Fibroblast of the conjunctiva (primary cell): ENCODE measurements at regions not wholly inside any gene's neighbourhood (a gene's known extent, or its start where the extent isn't known, plus 50 kb on each side); places are given as distances from the start of the nearest gene placed in this dataset.
A peak's percentile ranks its signal among the peaks of the same experiment; 100 is the strongest.

Source experiments
- DNase-seq: peaks from one replicate; pipeline ENCODE4 v3.0.0-alpha.2; 2010; ENCODE audit warnings: low read depth

DNA sequence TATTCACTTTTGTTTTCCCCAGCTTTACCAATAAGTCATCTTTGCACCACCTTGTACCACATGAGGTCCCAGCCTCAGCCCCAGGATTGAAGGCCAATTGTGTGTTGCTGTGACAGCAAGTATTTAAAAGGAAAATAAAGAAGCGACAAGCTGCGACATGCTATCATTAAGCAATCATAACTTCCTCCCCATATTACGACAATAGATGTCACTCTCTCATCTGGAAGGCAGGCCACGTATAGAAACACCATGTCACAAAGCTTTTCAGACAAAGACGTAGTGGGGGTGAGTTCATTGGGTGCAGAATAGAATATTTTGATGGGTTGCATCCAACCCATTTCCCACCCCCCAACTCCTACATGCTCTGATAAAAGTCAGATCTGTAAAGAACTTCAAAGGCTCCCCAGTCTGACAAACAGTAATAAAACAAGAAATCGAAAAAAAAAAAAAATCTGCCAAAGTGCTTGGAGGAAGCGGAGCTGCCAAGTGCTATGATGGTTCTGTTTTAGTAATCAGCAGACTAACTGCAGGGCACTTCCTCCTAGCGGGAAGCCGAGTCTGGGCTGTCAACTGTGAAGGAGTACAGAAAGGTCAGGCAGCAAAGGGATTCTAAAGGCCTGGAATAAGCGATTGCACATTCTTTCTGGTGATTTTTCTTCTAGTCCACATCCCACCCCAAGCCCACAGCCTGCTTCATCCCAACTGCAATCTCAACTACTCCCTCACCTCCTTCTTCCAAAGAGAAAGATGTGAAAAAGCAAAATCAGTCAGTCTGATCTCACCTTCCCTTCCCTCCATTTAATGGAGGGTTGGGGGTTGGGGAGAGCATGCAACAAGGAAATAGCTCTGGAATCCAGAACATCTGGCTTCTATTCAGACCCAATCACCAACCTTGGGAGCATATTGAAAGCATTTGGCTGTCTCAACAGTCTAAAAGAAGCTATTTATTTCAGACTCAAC, 131.4 kb upstream of the UBASH3B start:
- peak; percentile 51 for DNase-seq

DNA sequence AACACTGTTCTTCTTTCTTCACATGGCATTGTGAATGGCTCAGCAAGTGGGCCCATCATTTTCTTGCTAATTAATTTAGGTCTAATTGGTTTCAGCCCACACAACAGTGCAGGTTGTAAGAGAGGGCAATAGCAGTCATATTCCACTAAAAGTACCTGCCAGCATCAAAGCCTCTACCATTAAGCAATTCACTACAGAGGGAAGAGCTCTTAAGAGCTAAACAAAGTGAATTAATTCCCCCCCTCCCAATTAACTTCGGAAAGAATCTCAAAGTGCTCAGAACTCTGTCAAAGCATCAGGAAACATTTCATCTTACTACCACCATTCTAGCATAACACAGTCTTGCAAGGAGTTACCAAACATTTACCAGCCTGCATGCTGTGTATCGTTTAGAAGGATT, 133.9 kb upstream of the UBASH3B start:
- DNase-seq, result no peak

DNA sequence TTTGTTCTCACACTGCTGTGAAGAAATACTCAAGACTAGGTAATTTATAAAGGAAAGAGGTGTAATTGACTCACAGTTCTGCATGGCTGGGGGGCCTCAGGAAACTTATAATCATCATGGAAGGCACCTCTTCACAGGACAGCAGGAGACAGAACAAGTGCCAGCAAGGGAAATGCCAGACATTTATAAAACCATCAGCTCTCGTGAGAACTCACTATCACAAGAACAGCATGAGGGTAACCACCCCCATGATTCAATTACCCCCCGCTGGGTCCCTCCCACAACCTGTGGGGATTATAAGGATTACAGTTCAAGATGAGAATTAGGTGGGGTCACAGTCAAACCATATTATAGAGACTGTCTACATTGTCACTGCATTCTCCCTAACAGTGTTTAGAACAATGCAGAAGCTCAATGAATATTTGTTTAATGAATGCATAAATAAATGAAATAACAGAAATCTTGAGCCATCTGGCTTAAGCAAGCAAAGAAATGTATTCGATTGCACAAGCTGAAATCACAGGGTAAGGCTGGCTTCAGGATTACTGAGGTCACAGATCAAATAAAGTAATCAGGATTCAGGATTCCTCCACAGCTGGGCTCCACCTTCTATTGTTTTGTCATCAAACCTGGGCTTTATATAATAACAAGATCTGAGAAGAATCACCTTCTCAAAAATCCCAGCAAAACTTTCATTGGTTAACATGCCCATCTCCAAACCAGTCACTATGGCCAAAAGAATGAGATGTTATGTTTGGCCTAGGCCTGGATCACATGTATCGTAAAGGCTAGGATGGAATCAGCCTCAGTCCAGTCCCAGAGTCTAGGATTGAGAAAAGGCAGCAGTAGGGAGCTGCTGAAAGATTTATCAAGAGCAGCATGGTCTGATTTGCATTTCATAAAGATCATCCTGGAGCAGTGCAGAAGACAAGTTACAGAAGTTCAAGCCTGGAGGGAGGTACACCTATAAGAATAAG, 137.8 kb upstream of the UBASH3B start:
- no peak for DNase-seq

DNA sequence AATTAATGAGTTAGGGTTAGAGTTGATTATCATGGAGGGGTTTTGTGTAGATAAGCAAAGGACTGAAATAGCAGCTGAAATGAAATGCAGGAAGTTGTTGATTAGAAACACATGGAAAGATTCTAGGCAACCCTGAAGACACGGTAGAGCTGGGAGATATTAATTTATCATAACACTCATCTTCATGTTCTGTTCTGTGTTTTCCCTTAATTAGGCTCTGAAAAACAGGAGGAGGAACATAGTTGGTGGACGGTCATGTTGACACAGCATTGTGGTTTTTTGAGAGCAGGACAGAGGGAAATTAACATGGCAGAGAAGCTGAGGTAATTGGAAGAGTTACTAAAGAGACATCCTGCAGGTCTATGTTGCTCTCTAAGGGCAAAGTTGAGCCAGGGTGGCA, 138.8 kb upstream of the UBASH3B start:
- DNase-seq, result no peak

DNA sequence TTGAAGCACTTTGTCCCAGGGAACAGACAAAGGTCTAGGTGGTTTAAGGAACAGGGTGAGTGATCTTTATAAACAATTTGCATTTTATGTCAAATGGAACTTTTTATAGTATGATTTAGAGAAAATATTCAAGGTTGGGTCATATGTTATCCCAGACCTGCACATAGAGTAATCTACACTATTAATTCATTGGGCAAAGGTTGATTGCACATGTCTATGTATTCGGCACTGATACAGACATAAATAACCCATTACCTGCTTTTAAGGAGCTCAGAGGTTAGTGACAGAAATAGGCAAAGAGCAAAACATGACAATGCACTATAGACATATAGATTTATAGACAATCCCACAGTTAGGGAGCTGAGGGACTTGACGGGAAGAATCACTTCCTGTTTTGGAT, 141.5 kb upstream of the UBASH3B start:
- DNase-seq, result no peak

DNA sequence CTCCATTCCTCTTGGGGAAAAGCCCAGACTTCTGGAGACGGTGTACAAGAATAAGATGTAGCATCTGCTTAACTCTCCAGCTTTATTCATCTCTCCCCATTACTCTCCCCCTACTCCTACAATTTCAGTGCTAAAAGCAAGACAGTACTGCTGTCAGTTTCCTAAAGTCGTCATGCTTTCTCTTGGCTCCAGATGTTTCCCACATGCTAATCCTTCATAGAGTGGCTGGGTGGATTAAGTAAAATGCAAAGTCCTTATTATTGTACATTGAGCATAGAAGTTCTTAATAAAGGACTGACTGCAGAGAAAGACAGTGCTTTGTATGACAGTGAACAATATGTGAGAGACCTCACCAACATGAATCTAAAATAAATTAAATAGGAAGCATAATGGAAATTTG, 142.2 kb upstream of the UBASH3B start:
- no peak for DNase-seq

DNA sequence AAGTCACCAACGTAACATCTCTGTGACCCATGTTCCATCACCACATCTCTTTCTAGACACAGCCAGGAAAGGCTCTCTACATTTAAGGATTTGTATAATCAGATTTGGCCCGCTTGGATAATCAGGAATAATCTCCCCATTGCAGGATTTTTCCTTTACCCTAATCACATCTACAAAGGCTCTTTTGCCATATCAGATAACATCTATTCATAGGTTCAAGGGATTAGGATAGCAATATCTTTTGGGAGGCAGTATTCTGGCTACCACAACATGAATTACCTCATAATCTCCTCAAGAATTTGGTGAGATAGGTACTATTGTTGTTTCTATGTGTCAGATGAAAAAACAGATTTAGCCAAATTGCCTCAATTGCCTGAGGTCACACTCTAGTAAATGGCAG, 142.8 kb upstream of the UBASH3B start:
- DNase-seq, result no peak

DNA sequence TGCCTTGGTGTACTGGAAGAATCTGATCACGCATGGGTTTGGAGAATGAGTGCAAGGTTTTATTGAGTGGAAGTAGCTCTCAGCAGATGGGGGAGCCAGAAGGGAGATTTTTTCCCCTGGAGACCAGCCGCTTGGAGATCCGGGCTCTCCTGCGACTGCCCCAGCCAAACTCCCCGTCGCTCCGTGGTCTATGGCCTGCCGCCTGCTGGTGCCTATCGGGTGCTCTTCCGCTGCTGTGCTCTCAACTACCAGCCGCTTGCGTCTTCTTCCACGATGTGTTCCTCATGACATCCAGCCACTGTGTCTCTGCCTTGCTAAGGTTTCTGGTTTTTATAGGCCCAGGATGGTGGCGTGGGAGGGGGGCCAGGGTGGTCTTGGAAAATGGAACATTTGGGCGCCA, 145.6 kb upstream of the UBASH3B start:
- DNase-seq, result no peak

DNA sequence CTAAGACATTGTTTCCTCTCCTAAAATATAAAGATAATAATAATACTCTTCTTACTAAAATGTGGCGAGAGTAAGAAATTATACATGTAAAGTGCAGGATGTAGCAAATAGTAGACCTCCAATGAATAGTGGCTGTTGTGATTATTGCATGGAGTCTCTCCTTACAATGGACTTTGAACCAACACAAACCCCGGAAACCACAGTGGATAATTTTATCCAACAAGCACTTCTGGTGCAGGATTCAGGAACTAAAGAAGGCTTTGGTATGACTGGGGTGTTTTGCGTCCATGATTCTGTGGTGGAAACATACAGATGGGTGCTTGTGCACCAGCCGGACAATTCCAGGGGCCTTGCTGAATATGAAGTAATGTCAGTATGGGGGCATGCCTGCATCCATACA, 146.4 kb upstream of the UBASH3B start:
- DNase-seq, result no peak

DNA sequence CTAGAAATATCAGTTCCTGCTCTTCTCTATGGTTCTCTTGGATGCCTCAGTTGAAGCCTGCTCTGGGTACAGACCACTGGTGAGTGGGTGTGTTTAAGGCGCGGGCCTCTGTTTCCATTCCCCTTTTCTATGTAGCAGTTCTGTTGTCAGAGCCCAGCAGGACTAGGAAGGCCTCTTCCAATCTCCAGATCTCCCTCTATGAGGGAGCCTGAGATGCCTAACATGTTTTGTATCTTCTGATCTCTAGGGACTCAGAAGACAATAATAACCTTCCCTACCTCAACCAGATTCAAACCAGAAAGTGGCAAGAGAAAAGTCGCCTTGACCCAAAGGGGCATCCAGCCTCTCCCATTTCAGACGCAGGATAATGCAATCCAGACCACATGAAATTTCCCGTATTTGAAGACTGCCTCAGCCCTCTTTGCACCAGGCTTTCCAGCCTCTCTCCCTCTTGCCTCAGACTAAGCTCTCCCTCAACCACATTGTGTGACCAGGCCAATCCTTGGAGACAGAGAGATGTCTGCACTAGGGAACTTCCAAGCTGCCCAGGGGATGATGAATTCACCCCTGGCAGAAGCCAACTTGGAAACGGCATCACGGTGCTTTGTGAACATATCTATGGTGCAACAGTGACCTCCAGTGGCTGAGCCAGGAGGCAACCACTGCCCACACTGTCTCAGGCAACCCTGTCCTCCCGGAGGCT, 150.1 kb upstream of the UBASH3B start:
- peak; percentile 94 for DNase-seq

DNA sequence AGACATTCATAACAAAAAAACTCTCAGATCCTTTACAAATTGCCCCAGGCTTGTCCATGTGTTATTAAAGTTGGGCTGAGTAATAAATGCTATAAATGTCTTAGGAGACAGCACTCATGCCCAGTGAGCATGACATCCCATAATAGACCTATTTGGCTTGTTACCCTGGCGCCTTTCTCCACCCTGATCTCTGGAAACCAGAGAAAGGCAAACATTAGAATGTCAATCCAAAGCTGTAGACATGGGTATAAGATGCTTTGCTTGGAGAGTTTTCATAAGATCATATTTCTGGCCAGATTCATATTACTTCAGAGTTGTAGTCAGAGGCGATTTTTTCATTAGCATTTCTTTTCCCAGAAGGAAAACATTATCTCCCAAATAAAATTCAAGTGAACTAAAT, 161.3 kb upstream of the UBASH3B start:
- peak; percentile 72 for DNase-seq

DNA sequence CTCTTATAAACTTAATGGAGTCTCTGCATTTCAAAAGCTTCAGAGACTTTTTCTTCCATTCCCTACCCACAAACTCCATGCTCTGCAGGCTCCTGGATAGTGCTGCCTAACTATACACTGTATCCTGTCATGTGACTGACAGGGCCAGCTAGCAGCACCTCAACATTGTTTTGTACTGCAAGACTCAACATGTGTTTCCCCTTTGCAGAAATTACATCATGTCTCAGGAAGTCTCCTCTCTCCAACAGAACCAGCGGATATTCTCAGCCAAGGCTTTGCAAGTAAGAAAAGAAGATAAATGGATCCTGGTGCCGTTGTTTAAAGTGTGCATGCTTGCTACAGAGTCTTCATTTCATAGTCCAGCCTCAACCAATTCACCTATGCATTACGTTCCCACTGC, 164.0 kb upstream of the UBASH3B start:
- peak; percentile 61 for DNase-seq

DNA sequence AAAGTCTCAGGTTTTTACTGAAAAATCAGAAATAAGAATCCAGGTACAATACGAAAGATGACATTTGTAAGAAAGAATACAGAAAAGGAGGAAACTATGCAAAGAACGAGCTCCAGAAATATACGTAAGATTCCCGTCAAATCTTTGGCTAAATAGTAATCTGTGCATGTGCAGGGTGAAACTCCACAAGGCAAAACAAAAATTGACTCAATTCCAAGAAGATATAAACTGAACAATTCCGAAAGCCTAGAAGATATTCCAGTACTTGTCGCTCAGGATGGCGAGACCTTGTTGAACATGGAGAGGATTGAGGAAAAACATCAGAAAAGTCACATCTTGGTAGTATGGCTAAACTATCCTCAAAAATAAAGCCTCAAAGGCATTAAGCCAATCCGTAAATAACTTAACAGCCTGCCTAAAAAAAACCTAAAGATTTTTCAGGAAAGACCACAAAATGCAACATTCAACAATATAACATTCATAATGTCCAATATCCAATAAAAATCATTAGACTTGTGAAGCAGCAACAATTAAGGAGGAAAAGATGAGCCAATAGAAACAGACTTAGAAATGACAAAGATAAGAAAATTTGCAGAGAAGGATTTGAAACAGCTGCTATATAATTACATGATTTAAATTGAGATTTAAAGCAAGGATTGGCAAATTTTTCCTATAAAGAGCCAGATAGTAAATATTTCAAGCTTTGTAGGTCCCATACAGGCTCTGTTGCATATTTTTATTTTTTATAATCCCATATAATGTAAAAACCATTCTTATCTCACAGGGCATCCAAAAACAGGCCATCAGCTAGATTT, 166.4 kb upstream of the UBASH3B start:
- DNase-seq, result no peak

DNA sequence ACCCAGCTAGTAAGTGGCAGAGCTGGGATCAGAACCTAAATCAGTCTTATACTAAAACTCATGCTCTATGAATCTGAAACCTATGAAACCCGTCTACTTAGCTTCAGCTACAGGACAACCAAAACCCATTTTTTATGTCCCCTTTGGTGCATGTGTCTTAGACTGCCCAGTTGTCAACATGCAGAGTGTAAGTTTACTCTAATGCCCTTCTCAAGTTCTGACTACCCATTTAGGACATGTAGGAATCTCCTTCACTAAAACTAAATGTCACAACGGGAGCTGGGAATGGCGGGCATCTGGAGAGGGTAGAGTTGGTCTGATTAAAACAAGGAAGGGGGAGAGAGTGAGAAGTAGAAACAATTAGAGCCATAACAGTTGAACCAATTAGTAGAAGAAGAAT, 167.9 kb upstream of the UBASH3B start:
- DNase-seq, result no peak

DNA sequence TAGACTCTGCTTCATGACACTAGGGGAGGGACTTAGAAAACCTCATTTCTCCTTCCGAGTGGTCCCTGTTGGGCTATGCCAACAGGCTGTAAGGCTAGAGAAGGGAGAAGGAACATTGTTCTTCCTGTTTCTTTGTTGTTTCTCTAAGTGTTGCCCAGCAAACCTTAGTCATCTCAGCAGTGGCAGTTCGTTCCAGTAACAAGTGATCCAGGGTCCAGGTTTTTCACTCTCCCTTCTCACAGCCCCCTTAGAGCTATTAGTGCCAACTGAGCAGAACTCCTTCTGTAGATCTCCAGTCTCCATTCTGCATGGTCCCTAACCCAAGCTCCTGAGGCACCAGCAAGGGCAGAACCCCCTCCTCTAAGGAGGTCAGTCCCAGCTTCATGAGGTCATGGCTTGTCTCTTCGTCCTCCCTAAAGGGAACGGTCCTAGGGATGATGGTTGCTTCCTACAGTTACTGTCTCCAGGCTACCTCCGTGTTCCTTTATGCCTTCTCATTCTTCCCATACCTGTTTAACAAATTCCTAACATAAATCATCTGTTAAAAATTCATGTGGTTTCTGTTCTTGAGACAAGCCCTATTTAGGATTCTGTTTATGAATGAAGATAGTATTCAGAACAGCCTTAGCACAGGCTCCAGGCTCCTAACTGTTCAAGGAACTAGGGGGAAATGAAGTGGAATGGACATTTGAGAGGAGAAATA, 168.6 kb upstream of the UBASH3B start:
- no peak for DNase-seq

DNA sequence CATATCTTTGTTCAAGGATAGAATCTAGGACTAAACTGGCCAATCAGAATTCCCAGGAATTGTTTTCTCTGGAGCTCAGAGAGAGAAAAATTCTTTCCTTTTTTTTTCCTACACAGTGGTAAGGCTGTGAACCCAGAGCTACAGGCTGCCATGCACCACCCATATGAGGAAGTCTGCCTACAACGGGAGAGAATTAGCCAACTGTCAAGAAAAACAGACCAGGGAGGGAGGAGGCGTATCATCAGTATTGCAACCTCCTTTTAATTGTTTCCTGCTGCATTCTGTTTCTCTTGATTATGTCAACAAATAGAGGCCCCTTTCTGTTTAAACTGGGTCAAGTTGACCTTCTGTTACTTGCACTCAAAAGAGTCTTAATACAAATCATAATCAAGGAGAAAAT, 176.5 kb upstream of the UBASH3B start:
- DNase-seq, result no peak

DNA sequence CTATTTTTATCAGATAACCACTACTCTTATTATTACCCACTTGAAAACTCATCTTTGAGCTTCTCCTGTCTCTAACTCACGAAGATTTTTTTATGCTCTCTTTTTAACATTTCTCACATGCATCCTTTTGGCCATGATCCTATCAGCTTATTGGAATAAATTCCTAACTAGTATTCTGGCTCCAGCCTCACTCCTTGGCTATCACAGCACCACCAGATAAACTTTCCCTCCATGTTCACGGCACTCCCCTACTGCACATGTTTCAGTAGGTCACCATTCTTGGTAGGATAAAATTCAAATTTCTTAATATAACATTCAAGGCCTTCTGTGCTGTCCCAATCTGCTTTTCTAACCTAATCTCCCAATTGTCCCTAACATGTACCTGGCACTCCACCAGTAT, 186.6 kb upstream of the UBASH3B start:
- DNase-seq, result no peak

DNA sequence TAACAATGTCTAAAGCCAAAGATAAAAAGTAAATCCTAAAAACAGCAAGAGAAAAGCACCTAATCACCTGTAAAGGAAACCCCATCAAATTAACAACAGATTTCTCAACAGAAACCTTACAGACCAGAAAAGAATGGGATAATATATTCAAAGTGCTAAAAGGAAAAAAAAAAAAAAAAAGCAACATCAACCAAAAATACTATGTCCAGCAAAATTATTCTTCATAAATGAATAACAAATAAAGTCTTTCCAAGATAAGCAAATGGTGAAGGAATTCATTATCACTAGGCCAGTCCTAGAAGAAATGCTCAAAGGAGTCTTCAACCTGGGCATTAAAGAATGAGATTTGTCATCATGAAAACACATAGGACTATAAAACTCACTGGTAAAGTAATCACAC, 192.0 kb upstream of the UBASH3B start:
- no peak for DNase-seq

DNA sequence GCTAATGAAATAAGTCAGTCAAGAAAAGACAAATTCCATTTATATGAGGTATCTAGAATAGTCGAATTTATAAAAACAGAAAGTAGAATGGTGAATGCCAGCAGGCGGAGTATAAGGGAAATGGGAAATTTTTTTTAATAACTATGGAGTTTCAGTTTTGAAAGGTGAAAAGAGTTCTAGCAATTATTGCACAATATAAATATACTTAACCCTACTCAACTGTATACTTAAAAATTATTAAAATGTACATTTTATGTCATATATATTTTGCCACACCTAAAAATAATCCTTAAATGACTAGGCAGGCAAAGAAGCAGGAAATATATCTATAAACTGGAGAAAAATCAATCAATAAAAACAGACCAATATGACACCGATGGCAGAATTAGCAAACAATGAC, 196.5 kb upstream of the UBASH3B start:
- no peak for DNase-seq

DNA sequence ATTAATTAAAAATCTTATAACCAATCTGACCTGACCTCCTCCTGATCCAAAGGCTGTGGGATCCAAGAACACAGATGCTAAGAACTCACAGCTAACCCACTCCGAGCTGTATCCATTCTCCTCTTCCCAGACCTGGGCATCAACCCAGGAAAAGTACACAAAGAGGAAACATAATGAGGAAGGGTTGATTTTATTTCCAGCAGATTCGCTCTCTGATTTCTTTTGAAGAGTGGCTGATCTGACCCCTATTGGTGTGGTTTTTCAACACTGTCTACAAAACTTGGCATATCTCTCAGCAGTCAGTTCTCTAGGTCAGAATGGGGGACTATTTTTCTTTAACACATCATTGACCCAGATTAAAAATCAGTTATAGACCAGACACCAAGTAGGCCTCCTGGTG, 201.9 kb upstream of the UBASH3B start:
- no peak for DNase-seq

DNA sequence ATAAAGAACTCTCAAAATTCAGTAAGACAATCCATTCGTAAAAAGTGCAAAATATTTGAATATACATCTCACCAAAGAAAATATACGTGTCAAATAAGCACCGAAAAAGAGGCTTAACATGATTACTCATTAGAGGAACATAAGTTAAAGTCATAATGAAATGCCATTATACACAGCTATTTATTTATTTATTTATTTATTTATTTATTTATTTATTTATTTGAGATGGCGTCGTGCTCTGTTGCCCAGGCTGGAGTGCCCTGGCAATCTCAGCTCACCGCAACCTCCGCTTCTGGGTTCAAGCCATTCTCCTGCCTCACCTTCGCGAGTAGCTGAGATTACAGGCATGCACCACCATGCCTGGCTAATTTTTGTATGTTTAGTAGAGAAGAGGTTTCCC, 203.6 kb upstream of the UBASH3B start:
- DNase-seq, result no peak
